ENCODE measurements at regions not wholly inside any gene's neighbourhood (a gene's known extent, or its start where the extent isn't known, plus 50 kb on each side); places are given as distances from the start of the nearest gene placed in this dataset.
"Not testable (repeated sequence)": the region's sequence is repeated elsewhere in the genome, so short reads cannot be mapped to it uniquely, and the experiment has no call there.

DNA sequence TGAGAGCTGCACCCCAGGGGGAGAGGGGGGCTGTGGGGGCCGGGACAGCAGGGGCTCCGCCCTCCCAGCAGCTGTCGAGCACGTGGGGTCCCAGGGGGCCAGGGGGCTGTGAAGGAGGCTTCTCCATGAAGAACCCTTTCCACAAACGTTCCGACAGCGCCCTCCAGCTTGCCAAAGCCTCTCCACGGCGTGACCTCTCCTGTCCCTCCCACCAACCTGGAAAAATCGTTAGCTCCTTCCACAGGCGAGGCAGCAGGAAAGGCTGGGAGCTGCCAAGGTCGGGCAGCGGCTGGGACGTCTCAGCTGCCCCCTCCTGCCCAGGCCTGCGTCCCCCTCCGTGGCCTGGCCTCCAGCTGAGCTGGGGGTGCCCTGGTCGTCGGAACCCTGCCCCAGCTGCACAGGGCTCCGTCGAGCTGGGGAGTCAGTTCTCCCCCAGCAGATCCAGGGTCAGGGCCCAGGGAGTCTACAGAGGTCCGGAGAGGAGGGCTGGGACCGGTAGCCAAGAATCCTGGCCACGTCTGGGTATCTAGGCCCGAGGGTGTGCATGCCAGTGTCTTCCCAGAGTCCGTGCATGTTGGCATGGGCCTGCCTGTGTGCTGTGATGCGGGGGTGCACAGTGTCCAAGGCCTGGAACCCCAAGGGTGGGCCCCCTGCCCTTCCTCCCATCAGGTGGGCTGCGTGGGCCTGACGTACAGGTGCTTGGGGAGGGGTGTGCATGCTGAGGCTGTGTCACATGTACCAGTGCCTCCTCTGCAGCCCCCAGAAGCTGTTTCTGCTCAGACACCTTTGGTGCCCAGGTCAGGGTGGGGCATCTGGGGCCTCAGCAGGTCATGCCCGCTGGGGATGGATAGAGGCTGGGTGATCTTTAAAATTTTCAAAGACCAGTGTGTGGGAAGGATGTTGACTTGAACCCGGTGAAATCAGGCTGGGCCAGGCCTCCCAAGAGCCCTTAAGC lies 66.5 kb downstream of the UNCX start:
- DNase-seq (ENCODE audit: low read depth): no peak
- H3K4me3 ChIP-seq (ENCODE audit: low read depth, low read length): no peak overlapping the region

DNA sequence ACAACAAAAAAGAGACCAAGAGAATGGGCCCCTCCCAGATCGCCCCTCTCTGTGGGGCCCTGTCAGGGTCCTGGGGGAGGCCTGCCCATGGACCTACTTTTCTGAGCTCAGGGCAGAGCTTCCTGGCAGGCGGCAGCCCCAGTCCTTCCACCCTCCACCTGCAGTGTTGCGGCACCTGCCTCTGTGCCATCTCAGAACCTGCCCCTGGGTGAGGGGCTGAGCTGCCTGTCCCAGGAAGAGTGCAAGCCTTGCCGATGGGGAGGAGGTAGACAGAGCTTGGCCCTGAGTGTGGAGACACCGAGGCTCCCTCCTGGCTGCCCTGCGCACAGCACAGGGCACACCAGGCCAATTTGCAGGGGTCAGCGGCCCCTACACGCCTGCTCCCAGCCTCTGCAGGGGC lies 67.5 kb downstream of the UNCX start:
- no peak for DNase-seq (ENCODE audit: low read depth)
- H3K4me3 ChIP-seq (ENCODE audit: low read depth, low read length): no peak overlapping the region

GRCh38 chr7:1300636-1301035 lies 68.0 kb downstream of the UNCX start:
- H3K4me3 ChIP-seq (ENCODE audit: low read depth, low read length): no peak overlapping the region

GRCh38 chr7:1301054-1301881 lies 68.6 kb downstream of the UNCX start:
- DNase-seq (ENCODE audit: low read depth): no peak
- H3K4me3 ChIP-seq (ENCODE audit: low read depth, low read length): no peak overlapping the region

More at GRCh38 chr7:1300636-1301035, 68.0 kb downstream of the UNCX start:
- DNase-seq (ENCODE audit: low read depth): no peak

DNA sequence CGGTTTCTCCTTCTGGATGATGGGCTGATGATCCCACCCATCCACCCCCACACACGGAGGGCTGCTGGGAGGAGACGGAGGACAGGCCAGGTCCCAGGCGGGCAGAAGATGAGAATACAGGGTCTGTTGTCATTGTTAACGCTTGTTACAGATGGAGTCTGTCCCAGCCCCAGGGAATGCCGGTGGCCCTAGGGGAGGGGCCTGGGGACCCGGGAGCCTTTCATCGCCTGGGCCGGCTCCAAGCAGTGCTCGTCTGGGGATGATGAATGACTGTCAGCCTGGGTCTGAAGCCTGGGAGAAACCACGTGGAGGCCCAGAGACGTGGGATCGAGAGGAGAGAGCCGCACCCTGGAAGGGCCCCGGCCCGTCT lies 69.2 kb downstream of the UNCX start:
- H3K4me3 ChIP-seq (ENCODE audit: low read depth, low read length): no peak overlapping the region
- no peak for DNase-seq (ENCODE audit: low read depth)

DNA sequence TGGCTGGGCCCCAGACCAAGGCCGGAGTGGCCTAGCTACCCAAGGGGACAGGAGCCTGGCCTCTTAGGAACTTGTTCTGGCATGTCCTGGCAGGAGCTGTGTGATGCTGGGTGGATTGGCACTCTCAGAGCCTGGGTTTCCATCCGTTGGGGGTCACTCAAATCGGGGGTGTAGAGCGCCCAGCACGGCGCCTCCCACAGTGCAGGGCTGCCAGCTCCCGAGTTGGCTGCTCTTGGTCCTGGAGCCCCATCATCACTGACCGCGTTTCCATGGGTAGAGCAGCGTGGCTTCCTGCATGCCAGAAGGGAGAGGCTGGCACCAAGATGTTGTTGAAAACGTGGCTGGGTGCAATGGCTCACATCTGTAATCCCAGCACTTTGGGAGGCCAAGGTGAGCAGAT lies 70.3 kb downstream of the UNCX start:
- H3K4me3 ChIP-seq (ENCODE audit: low read depth, low read length): no peak overlapping the region
- no peak for DNase-seq (ENCODE audit: low read depth)

DNA sequence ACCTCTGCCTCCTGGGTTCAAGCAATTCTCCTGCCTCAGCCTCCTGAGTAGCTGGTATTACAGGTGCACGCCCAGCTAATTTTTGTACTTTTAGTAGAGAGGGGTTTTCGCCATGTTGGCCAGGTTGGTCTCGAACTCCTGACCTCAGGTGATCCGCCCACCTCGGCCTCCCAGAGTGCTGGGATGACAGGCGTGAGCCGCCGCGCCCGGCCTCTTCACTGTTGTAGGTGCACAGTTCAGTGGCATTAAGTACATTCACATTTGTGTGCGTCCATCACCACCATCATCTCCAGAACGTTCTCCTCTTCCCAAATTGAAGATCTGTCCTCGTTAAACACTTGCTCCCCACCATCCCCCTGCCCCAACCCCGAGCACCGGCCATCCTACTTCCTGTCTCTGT lies 71.3 kb downstream of the UNCX start:
- not testable (repeated sequence) for H3K4me3 ChIP-seq (ENCODE audit: low read depth, low read length); DNase-seq (ENCODE audit: low read depth)

GRCh38 chr7:1305873-1306272 lies 73.2 kb downstream of the UNCX start:
- H3K4me3 ChIP-seq (ENCODE audit: low read depth, low read length): no peak overlapping the region
- no peak for DNase-seq (ENCODE audit: low read depth)

GRCh38 chr7:1307828-1308227 lies 75.2 kb downstream of the UNCX start:
- no peak for DNase-seq (ENCODE audit: low read depth)
- no peak overlapping the region for H3K4me3 ChIP-seq (ENCODE audit: low read depth, low read length)

DNA sequence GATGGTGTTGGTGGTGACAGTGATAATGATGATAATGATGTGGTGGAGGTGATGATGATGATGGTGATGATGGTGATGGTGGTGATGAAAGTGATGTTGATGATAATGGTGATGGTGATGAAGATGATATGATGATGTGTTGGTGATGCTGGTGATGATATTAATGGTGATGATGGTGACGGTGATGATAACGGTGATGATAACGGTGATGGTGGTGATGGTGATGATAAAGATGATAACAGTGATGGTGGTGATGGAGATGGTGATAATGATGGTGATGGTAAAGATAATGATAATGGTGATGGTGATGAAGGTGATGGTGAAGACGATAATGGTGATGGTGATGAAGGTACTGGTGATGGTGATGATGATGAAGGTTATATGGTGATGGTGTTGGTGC lies 76.6 kb downstream of the UNCX start:
- no peak for DNase-seq (ENCODE audit: low read depth)
- no peak overlapping the region for H3K4me3 ChIP-seq (ENCODE audit: low read depth, low read length)

DNA sequence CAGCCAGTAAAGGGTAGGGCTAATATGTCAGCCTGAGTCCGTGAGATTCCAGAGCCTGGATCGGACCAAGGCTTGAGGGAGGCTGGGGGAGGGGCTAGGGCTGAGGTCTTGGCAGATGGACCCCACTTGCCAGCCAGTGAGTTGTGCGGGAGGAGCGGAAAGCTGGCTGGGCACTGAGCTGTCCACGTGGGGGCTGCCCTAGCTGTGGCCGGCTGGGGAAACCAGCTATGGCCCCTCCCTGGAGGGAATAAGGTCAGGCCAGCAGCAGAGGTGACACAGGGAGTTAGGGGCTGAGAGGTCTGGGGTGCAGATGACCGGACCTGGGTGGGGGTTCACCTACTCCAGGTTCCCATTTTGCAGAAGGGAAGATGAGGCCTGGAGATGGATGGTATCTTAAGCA lies 77.3 kb downstream of the UNCX start:
- DNase-seq (ENCODE audit: low read depth): no peak
- H3K4me3 ChIP-seq (ENCODE audit: low read depth, low read length): no peak overlapping the region

GRCh38 chr7:1310936-1311335 lies 78.3 kb downstream of the UNCX start:
- no peak overlapping the region for H3K4me3 ChIP-seq (ENCODE audit: low read depth, low read length)
- DNase-seq (ENCODE audit: low read depth): no peak

GRCh38 chr7:1311406-1312135 lies 78.9 kb downstream of the UNCX start:
- DNase-seq (ENCODE audit: low read depth): no peak
- H3K4me3 ChIP-seq (ENCODE audit: low read depth, low read length): no peak overlapping the region

DNA sequence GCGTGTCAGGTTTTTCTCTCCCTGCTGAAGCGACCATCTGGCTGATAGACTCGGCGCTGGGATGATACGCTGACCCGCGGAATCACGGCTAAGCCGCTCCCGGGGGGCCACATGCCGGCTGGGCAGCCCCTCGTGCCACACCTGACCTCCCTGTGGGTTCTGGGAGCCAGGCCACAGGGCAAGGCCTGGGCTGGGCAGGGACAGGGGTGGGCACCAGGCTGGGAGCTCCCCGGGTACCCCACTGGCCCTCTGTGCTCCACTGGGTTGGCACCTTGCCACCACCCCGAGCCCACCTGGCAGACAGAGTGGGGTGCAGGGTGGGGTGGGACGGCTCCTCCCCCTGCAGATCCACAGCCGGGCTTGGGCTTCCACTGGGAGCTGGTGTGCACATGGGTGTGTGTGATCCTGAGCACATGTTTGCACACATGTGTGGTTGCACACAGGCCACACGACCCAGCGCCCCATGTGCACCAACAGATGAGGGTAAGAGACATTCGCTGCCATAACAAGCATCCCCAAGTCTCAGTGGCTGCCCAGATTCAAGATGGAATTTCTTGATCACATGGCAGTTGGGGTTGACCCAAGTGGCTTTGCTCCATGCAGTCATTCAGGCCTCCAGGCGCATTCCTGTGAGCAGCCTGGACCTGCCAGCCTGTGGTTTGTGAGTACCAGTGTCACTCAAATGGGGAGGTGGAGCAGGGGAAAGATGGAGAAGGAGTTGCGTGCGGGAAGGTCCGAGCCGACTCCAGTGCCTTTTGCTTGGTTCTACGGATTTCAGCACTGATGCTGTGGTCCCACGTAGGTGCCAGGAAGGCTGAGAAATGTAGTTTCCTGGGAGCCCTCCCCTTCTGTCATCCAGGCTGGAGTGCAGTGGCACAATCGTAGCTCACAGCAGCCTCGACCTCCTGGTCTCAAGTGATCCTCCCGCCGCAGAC lies 79.7 kb downstream of the UNCX start:
- DNase-seq (ENCODE audit: low read depth): no peak

DNA sequence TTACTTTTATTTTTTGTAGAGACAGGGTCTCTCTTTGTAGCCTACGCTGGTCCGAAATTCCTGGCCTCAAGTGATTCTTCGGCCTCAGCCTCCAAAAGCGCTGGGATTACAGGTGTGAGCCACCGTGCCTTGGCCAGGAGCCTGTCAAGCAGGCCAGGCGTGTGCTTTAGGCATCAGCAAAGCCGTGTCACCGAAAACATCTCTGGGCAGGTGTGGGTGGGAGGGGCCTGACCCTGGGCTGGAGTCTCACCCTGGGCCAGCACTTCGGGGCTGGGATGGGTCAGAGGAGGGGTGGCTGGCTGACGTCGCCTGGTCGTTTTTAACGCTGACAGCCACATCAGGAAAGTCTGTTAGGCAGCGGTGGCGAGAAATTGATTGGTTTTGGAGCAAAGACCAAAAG lies 80.9 kb downstream of the UNCX start:
- DNase-seq (ENCODE audit: low read depth): no peak
- H3K4me3 ChIP-seq (ENCODE audit: low read depth, low read length): no peak overlapping the region

More for the DNA sequence above, 79.7 kb downstream of the UNCX start:
- H3K4me3 ChIP-seq (ENCODE audit: low read depth, low read length): no peak overlapping the region

- H3K4me3 ChIP-seq (ENCODE audit: low read depth, low read length): no peak overlapping the region
- DNase-seq (ENCODE audit: low read depth): no peak
Measured at GRCh38 chr7:1314021-1314907, 81.6 kb downstream of the UNCX start.

GRCh38 chr7:1314908-1315450 lies 82.3 kb downstream of the UNCX start:
- no peak for DNase-seq (ENCODE audit: low read depth)
- H3K4me3 ChIP-seq (ENCODE audit: low read depth, low read length): no peak overlapping the region

DNA sequence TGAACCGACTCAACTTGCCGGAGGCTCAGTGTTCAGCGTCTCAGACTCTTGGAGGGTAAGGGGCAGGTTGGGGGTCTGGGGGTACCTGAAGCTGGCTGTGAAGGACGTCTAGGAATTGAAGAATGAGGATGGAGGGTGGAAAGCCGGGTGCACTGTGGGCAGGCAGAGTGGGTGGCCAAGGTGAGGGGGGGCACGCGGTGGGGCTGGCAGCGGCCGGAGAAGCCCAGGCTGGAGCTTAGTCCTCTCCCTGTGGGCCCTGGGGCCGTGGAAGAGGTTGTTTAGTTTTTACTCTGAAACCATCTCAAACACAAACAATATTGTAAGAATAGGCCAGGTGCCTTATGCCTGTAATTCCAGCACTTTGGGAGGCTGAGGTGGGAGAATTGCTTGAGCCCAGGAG lies 83.4 kb downstream of the UNCX start:
- H3K4me3 ChIP-seq (ENCODE audit: low read depth, low read length): no peak overlapping the region
- DNase-seq (ENCODE audit: low read depth): no peak
